ENCODE measurements at regions not wholly inside any gene's neighbourhood (a gene's known extent, or its start where the extent isn't known, plus 50 kb on each side); places are given as distances from the start of the nearest gene placed in this dataset.
A peak's percentile ranks its signal among the peaks of the same experiment; 100 is the strongest.

GRCh38 chr3:144770915-144771351 is 799.3 kb downstream of the DIPK2A start:
- no peak overlapping the region for H2BK120ac ChIP-seq (ENCODE audit: low read depth, low read length, poor library complexity, severe bottlenecking)
- no peak overlapping the region for H3K4me2 ChIP-seq (ENCODE audit: insufficient read depth, insufficient read length, low read length)
- H4K91ac ChIP-seq (ENCODE audit: insufficient read length, low read depth, low read length): no peak overlapping the region
- H3K18ac ChIP-seq (ENCODE audit: insufficient read length, low read depth, low read length): no peak overlapping the region
- no peak overlapping the region for H4K8ac ChIP-seq (replicated peaks; ENCODE audit: insufficient read length, low read depth, low read length)
- no peaks in the 10 kb centered on the region for H3K79me2 ChIP-seq (ENCODE audit: insufficient read depth, low read length)
- H2BK5ac ChIP-seq (ENCODE audit: insufficient read length, low read length): no peak overlapping the region
- no peak overlapping the region for H3K4ac ChIP-seq (ENCODE audit: low read depth, low read length)
- no CpG with 5 or more reads among the region's 1 CpG for WGBS (ENCODE audit: extremely low coverage, insufficient read length, low lambda C conversion rate)
- no peaks in the 10 kb centered on the region for H3K4me1 Mint-ChIP-seq
- H3K56ac ChIP-seq (ENCODE audit: insufficient read length, low read depth, low read length): no peak overlapping the region
- no peak overlapping the region for H3K27ac Mint-ChIP-seq
- no peak overlapping the region for H3K14ac ChIP-seq (ENCODE audit: insufficient read depth, low read length)
- no peak overlapping the region for H3K4me3 Mint-ChIP-seq
- peak; percentile 55 for TF ChIP-seq CTCF (conservative IDR thresholded peaks at IDR 0.05)
- no peak overlapping the region for H4K5ac ChIP-seq (ENCODE audit: insufficient read length, low read depth, low read length)
- H2BK20ac ChIP-seq (ENCODE audit: low read depth, low read length, poor library complexity, severe bottlenecking): no peak overlapping the region
- no peak overlapping the region for H3K23ac ChIP-seq (ENCODE audit: insufficient read length, low read depth, low read length)
- H3K9ac ChIP-seq (ENCODE audit: extremely low read depth, insufficient read length, low read length): no peak overlapping the region
- H3K23me2 ChIP-seq (ENCODE audit: insufficient read length, low read depth, low read length, poor library complexity, severe bottlenecking): no peaks in the 10 kb centered on the region
- H4K20me1 ChIP-seq (ENCODE audit: control insufficient read depth, insufficient read depth, insufficient read length): no peaks in the 10 kb centered on the region
- H2BK15ac ChIP-seq (ENCODE audit: low read depth, low read length): no peak overlapping the region
- H3T11ph ChIP-seq (ENCODE audit: low read length): no peak overlapping the region
- H3K27ac ChIP-seq (ENCODE audit: insufficient read length, low read depth, low read length): no peak overlapping the region
- H3K79me1 ChIP-seq (ENCODE audit: insufficient read depth, low read depth, low read length, poor library complexity, severe bottlenecking): no peaks in the 10 kb centered on the region
- no peak for DNase-seq
- H3K9me3 Mint-ChIP-seq: no peaks in the 10 kb centered on the region
- no peaks in the 10 kb centered on the region for H3K36me3 Mint-ChIP-seq (ENCODE audit: insufficient read depth in 1 of 3, low read depth in 3 of 3)
- no peaks in the 10 kb centered on the region for H3K9me3 ChIP-seq (ENCODE audit: control insufficient read depth, low read depth, low read length)
- H2AFZ ChIP-seq (ENCODE audit: low read length): no peak overlapping the region
- H3K4me1 ChIP-seq (ENCODE audit: insufficient read depth, low read length): no peaks in the 10 kb centered on the region
- H3K27me3 ChIP-seq (ENCODE audit: insufficient read depth, low read length): no peaks in the 10 kb centered on the region
- H2BK12ac ChIP-seq (ENCODE audit: insufficient read length, low read depth, low read length): no peak overlapping the region
- no peaks in the 10 kb centered on the region for H3K27me3 Mint-ChIP-seq (ENCODE audit: low read depth)
- no peak overlapping the region for H2AK5ac ChIP-seq (ENCODE audit: insufficient read length, low read length)

Data from H9 (cell line).